ENCODE measurements at regions not wholly inside any gene's neighbourhood (a gene's known extent, or its start where the extent isn't known, plus 50 kb on each side); places are given as distances from the start of the nearest gene placed in this dataset.

DNA sequence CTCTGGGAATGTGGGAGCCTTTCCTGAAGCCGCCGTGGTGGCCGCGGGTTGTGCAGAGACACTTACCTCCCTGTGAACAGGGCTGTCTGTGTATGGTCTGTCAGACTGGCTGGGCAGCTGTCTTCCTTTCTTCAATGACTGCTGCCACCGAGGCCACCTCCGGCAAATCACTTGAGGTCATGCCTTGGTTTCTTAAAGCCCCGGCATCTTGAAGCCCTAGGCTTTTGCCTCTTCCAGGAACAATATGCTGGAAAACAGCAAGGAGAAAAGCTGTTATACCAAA lies 79.5 kb upstream of the ZSWIM6 start:
- H3K27ac ChIP-seq: peak overlapping the region; percentile 61; the same call in 1 of the 2 replicates
- TF ChIP-seq, protein P1, sequence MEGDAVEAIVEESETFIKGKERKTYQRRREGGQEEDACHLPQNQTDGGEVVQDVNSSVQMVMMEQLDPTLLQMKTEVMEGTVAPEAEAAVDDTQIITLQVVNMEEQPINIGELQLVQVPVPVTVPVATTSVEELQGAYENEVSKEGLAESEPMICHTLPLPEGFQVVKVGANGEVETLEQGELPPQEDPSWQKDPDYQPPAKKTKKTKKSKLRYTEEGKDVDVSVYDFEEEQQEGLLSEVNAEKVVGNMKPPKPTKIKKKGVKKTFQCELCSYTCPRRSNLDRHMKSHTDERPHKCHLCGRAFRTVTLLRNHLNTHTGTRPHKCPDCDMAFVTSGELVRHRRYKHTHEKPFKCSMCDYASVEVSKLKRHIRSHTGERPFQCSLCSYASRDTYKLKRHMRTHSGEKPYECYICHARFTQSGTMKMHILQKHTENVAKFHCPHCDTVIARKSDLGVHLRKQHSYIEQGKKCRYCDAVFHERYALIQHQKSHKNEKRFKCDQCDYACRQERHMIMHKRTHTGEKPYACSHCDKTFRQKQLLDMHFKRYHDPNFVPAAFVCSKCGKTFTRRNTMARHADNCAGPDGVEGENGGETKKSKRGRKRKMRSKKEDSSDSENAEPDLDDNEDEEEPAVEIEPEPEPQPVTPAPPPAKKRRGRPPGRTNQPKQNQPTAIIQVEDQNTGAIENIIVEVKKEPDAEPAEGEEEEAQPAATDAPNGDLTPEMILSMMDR (conservative IDR thresholded peaks at IDR 0.05): no peak

DNA sequence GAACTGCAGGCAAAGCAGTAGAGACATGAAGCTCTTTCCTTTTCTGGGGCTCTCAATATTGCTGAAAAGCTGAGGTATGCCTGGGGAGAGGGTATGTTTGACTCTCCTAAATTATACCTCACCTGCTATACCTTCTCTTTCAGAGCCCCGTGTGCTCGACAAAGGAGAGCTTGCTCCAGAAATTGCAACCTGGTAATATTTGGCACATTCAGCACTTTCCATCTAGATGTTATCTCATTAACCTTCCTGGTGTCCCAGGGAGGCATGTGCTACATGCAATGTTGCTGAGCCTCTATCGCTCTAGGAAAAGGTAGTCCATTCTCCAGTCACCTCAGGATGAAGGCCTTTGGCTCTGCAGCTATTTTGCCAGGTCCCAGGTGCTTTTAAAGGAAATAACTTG lies 78.5 kb upstream of the ZSWIM6 start:
- TF ChIP-seq, protein P1 (conservative IDR thresholded peaks at IDR 0.05): no peak
- peak overlapping the region; percentile 61 for H3K27ac ChIP-seq

DNA sequence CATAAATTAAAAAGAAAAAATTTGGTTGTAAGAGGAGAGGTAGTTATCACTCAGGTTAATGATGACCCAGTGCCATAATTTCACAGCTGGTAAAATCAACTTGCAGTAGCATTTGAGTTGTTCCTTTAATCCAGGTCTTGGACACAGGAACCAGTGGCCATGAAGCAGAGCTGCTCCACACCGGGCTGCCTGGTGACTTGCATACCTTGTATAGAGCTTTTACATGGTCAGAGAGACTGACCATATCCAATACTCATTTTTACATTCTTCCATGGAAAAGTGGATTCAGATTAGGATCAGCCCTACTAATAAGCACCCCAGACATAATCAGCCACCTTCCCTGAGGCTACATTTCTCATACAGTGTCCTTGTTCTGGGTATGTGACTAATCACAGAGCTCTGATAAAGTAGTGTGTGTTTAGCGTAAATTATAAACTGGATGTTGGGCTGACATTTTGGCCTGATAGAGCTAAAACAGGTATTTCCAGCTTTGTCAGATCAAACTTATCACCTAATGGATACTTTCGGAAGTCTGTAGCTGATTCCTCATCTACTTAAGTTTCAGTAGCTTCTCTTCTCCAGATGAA lies 77.0 kb upstream of the ZSWIM6 start:
- H3K27ac ChIP-seq: peak overlapping the region; percentile 61
- TF ChIP-seq, protein P1 (conservative IDR thresholded peaks at IDR 0.05): no peak

DNA sequence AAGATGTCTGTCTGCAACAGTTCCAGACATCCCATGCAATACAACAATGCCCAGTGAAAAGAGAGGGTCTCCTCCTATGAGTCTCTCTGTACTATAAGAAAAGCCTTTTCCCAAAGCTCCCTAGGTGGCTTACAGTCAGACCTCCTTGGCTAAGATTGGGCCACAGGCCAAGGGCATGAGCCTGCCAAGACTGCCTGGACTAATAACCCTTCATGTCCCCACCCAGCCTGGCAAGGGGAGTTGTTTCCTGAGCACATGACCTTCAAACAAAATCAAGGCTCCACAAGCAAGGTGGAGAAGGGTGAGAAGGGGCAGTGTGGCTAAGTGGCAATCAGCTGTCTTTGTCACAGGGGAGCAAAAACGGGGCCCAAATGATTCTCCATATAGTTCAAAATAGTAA lies 75.6 kb upstream of the ZSWIM6 start:
- TF ChIP-seq, protein P1 (conservative IDR thresholded peaks at IDR 0.05): no peak
- H3K27ac ChIP-seq: peak overlapping the region; percentile 61

DNA sequence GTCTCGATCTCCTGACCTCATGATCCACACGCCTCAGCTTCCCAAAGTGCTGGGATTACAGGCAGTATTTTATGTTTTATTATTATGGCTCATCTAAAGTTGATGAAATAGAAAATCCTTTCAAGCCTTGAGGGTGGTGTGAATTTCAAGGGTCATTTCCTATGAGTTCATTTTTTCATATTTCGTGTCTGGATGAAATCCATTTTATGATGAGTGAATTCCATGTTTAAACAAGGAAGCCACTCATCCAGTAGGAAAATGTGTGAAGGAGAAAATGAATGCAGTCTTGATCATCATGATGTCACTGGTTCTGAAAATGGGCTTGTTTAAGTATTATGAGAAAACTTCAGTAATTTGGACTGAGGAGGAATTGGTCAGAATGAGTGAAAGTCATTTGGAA lies 74.6 kb upstream of the ZSWIM6 start:
- TF ChIP-seq, protein P1 (conservative IDR thresholded peaks at IDR 0.05): no peak
- peak overlapping the region; percentile 61; the same call in 1 of the 2 replicates for H3K27ac ChIP-seq

DNA sequence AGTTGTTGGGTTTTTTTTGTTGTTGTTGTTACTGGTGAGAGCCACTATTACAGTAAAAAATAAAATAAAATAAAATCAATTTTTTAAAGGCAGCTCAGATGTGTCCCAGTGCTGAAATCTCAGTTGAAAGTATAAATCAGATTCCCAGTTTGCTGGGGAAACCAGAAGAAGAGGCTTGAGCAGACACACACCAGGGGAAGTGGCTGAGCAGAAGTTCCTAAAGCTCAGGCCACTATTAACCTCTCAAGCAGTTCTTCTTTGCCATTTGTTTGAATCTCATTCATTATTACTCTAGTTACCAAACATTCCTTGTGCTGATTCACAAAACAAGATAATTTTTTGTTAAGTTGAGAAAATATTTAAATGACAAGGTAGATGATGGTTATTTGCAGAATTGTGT lies 70.9 kb upstream of the ZSWIM6 start:
- TF ChIP-seq, protein P1 (conservative IDR thresholded peaks at IDR 0.05): no peak
- H3K27ac ChIP-seq: no peak overlapping the region

DNA sequence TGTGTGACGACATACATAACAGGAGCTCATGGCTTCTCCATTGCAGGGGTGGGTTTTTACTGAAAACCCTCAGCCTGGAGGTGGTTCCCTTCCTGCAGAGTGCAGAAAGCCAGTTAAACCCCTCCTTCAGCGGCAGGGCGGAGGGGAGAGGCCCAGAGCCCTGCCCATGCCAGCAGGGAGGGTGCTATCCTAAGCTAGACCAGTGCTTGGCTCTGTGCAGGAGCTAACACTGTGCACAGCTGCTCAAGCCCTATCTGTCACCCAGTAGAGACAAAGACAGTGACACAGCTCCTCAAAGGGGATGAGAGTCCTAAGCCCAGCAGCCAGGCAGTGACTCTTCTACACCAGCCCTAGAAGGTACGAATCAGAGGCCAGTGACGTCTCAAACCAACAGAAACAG lies 70.0 kb upstream of the ZSWIM6 start:
- no peak overlapping the region for H3K27ac ChIP-seq
- TF ChIP-seq, protein P1 (conservative IDR thresholded peaks at IDR 0.05): no peak
